Activated CD8-positive, alpha-beta T cell treated with anti-CD3 and anti-CD28 coated beads for 36 hours (primary cell): ENCODE measurements at regions not wholly inside any gene's neighbourhood (a gene's known extent, or its start where the extent isn't known, plus 50 kb on each side); places are given as distances from the start of the nearest gene placed in this dataset.

ENCODE experiments used
- ATAC-seq: fragments of 200-7000 bp; cut with Tn5 transposase; one replicate; pipeline ENCODE4 v1.10.0; 2021; ENCODE audit warnings: mild to moderate bottlenecking, moderate library complexity
- CTCF ChIA-PET: fragments of 350-600 bp; sonication (Branson Sonifier 250); formaldehyde crosslinking; loops from one replicate; lab custom pipeline; 2021; ENCODE audit warnings: antibody characterized with exemption; lab: Charles Lee
- POLR2A ChIA-PET: fragments of 350-600 bp; sonication (Branson Sonifier 250); formaldehyde crosslinking; loops from one replicate; lab custom pipeline; 2021; ENCODE audit warnings: antibody characterized with exemption; lab: Charles Lee
- DNase-seq: peaks from one replicate; pipeline ENCODE4 v3.0.0-alpha.2; 2020
- H3K27ac Mint-ChIP-seq: one replicate; pipeline ENCODE4 v1.8.0; 2021; ENCODE audit warnings: mild to moderate bottlenecking, mixed read lengths
- H3K27me3 Mint-ChIP-seq: one replicate; pipeline ENCODE4 v1.8.0; 2021; ENCODE audit warnings: mixed read lengths
- H3K36me3 Mint-ChIP-seq: one replicate; pipeline ENCODE4 v1.8.0; 2021; ENCODE audit warnings: low read depth, mixed read lengths
- H3K4me1 Mint-ChIP-seq: one replicate; pipeline ENCODE4 v1.8.0; 2021; ENCODE audit warnings: low read depth, mixed read lengths
- H3K4me3 Mint-ChIP-seq: one replicate; pipeline ENCODE4 v1.8.0; 2021; ENCODE audit warnings: mild to moderate bottlenecking, moderate library complexity, mixed read lengths
- H3K9me3 Mint-ChIP-seq: one replicate; pipeline ENCODE4 v1.8.0; 2021; ENCODE audit warnings: mixed read lengths
- intact Hi-C: fragments of 100-400 bp; cut with micrococcal nuclease; formaldehyde crosslinking; loops from one replicate; pipeline ENCODE4 v1.10.0; 2022
- TF ChIP-seq, protein P1 (sequence below): fragments of 200-600 bp; IDR thresholded peaks from one replicate; pipeline ENCODE4 v1.8.0; 2022; ENCODE audit warnings: antibody characterized with exemption, mild to moderate bottlenecking

DNA sequence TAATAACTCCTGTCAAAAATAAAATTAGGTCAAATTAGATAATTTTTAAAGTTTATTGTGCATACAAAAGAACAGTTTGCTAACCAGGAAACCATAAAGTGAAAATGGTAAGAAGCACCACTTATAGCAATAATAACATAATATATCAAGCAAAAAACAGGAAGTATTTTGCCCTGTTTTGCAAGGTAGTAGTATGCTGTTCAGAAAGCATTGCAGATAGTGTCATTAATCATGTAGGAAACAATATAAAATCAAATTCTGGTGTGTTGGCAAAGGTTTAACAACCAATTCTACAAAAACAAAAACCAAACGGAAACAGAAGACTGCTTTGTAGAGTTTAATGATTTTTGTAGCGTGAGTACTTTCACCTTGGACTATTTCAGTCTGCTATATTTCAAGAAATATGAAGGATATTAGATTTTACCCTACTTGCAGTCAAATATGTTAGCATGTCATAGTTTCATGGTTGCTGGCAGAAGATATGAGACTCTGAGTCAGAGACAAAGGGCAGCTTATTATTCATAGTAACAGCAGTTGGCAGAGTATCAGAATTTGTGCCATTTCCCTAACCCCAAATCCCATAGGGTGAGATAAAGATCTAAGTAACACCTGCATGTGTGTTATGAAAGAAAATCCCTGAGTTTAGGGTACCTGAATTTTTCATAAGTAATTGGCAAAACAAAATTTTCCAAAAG is 729.0 kb upstream of the BRINP3 start:
- ChIA-PET CTCF (no interaction called here), POLR2A (no interaction called here)
- DNase-seq (no peak), ATAC-seq (no peak)
- TF ChIP-seq, protein P1, sequence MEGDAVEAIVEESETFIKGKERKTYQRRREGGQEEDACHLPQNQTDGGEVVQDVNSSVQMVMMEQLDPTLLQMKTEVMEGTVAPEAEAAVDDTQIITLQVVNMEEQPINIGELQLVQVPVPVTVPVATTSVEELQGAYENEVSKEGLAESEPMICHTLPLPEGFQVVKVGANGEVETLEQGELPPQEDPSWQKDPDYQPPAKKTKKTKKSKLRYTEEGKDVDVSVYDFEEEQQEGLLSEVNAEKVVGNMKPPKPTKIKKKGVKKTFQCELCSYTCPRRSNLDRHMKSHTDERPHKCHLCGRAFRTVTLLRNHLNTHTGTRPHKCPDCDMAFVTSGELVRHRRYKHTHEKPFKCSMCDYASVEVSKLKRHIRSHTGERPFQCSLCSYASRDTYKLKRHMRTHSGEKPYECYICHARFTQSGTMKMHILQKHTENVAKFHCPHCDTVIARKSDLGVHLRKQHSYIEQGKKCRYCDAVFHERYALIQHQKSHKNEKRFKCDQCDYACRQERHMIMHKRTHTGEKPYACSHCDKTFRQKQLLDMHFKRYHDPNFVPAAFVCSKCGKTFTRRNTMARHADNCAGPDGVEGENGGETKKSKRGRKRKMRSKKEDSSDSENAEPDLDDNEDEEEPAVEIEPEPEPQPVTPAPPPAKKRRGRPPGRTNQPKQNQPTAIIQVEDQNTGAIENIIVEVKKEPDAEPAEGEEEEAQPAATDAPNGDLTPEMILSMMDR: no peak
- Mint-ChIP-seq H3K36me3 (no peaks in the 10 kb centered on the region), H3K4me3 (no peak overlapping the region), H3K27ac (no peak overlapping the region), H3K4me1 (no peaks in the 10 kb centered on the region), H3K9me3 (peaks cover 17% of the 10 kb centered on the region), H3K27me3 (no peaks in the 10 kb centered on the region)
- intact Hi-C loops: no loop called here

DNA sequence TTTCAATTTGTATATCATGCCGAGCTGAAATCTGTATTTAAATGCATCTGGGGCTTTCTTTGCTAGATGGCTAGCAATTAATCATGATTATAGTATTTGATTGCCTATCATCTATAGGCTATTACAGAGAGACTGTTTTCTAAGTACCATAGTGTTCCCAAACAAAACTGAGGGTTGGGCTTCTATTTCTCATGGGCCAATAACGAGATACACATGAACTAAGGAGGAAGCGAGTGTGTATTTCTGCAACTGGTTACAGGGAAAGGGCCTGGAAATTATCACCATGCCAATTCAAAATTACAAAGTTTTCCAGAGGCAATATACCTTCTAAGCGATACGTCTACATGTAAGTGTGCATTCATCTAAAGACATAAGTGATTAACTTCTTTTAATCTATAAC is 744.5 kb upstream of the BRINP3 start:
- no peaks in the 10 kb centered on the region for H3K27me3 Mint-ChIP-seq
- no peak for DNase-seq
- ChIA-PET POLR2A (no interaction called here), CTCF (no interaction called here)
- H3K4me3 Mint-ChIP-seq: no peak overlapping the region
- no peak for ATAC-seq
- intact Hi-C loops: no loop called here
- H3K4me1 Mint-ChIP-seq: no peaks in the 10 kb centered on the region
- TF ChIP-seq, protein P1: no peak
- H3K9me3 Mint-ChIP-seq: peaks cover 8% of the 10 kb centered on the region
- H3K36me3 Mint-ChIP-seq: no peaks in the 10 kb centered on the region
- no peak overlapping the region for H3K27ac Mint-ChIP-seq

DNA sequence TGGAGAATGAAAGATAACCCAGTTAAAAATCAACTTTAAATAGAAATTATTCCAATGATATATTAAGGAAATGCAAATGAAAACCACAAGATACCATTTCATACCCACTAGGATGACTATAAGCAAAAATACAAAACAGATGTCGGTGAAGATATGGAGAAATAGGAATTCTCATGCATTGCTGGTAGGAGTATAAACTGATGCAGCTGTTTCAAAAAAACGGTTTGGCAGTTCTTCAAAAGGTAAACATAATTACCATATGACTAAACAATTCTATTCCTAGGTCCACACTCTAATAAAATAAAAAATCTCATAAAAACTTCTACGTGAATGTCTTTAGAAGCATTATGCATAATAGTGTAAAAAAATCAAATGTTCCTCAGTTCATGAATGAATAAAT is 763.3 kb upstream of the BRINP3 start:
- Mint-ChIP-seq H3K36me3 (no peaks in the 10 kb centered on the region), H3K4me3 (no peak overlapping the region), H3K4me1 (no peaks in the 10 kb centered on the region), H3K27me3 (no peaks in the 10 kb centered on the region), H3K9me3 (peaks cover 8% of the 10 kb centered on the region), H3K27ac (no peak overlapping the region)
- DNase-seq: no peak
- TF ChIP-seq, protein P1: no peak
- intact Hi-C loops: no loop called here
- no peak for ATAC-seq
- ChIA-PET POLR2A (no interaction called here), CTCF (no interaction called here)

DNA sequence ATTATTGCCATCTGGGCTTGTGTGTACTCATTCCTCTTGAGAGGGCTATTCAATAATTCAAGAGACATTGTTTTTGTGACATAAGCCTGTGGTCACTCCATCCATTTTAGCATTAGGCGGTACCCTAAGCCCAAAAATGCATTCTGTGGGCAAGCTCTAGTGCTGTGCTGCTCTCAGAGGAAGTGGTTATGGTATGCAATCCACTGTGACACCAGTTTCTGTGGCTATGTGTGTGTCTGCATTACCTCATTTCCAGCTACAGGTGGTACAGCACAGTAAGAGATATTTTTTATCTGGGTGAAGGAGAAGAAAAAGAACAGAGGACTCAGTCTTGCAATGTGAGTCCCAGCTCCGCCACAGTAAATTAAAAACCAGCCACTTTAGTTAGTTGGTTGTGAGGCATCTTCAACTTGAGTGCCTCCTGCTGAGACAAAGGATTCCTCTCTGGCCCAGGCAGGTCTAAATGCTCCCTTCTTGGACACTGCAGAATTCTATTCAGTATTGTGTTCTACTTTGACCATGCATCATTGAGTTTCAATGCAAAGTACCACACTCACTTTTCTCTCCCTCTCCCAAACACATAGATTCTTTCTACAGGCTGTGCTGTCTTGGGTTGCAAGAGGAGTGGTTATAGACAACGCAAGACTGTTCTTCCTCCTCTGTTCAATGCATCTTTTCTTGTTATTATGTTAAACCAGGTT is 777.8 kb upstream of the BRINP3 start:
- intact Hi-C loops: no loop called here
- no peak for ATAC-seq
- ChIA-PET POLR2A (no interaction called here), CTCF (no interaction called here)
- H3K27me3 Mint-ChIP-seq: no peaks in the 10 kb centered on the region
- no peak overlapping the region for H3K4me3 Mint-ChIP-seq
- H3K27ac Mint-ChIP-seq: no peak overlapping the region
- peaks cover 10% of the 10 kb centered on the region for H3K9me3 Mint-ChIP-seq
- DNase-seq: no peak
- H3K4me1 Mint-ChIP-seq: no peaks in the 10 kb centered on the region
- no peaks in the 10 kb centered on the region for H3K36me3 Mint-ChIP-seq
- TF ChIP-seq, protein P1: no peak

DNA sequence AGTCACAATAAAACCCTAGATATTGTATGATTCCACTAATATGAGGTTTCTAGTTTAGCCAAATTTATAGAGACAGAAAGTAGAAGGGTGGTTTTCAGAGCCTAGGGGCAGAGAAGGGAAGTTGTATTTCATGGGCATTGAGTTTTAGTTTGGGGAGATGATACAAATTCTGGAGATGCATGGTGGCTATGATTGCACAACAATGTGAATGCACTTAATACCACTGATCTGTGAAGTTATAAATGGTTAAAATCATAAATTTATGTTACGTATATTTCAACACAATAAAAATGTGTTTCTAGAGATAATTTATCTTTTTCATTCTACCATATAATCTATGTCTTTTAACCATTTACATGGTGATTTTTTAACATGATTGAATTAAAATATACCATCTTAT is 779.3 kb upstream of the BRINP3 start:
- CTCF ChIA-PET: no interaction called here
- ATAC-seq (no peak), DNase-seq (no peak)
- Mint-ChIP-seq H3K4me1 (no peaks in the 10 kb centered on the region), H3K27ac (no peak overlapping the region), H3K9me3 (peaks cover 10% of the 10 kb centered on the region), H3K36me3 (no peaks in the 10 kb centered on the region), H3K27me3 (no peaks in the 10 kb centered on the region), H3K4me3 (no peak overlapping the region)
- TF ChIP-seq, protein P1: no peak
- intact Hi-C loops: no loop called here
- POLR2A ChIA-PET: no interaction called here
